ENCODE measurements at regions not wholly inside any gene's neighbourhood (a gene's known extent, or its start where the extent isn't known, plus 50 kb on each side); places are given as distances from the start of the nearest gene placed in this dataset.
"Not testable (repeated sequence)": the region's sequence is repeated elsewhere in the genome, so short reads cannot be mapped to it uniquely, and the experiment has no call there.

DNA sequence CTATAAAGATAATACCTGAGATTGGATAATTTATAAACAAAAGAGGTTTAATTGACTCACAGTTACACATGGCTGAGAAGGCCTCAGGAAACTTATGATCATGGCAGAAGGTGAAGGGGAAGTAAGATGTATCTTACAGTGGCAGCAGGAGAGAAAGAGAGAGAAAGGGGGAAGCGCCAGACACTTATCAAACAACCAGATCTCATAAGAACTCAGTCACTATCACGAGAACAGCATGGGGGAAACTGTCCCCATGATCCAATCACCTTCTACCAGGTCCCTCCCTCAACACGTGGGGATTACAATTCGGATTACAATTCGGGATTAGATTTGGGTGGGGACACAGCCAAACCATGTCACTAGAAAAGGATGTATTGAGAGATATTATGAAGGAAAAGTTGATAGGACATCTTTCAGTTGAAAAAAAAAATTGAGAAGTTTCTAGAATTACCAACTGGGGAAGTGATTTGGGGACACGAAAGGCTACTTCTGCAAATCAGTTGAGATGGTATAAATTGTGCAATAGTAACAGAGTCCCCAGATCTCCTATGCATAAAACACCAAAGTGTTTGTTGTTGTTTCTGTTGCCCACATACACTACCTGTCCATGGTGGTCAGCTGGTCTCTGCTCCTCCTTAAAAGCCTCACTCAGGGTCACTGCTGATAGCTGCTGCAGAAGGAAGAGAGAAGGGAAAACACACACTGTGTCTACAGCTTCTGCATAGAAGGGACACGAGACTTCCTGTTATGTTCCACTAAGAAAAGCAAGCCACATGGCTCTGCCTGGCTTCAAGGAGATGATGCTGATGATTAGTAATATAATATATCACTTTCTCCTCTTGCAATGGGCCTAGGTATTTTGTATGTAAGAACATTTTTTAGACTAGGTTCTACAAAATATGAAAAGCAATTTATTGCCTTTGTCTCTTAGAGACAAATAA, 465.5 kb downstream of the PDZRN4 start:
- no peak for DNase-seq

DNA sequence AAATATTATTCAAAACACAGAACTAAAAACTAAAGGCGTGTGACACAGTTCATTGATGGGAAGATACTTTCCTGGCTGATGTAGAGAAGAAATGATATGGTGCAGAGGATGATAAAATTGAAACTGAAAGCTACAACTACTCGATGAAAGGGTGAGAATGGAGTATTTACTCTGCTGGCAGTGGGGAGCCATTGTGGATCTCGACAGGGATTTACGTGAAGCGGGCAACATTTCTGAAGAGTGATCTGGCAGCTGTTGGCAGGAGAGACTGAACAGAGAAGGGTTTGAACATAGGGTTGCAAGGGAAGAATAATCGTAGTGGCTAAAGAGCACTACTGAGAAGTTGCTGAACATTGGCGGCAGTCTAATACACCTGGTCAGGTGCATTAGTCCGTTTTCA, 464.9 kb downstream of the PDZRN4 start:
- no peak for DNase-seq

DNA sequence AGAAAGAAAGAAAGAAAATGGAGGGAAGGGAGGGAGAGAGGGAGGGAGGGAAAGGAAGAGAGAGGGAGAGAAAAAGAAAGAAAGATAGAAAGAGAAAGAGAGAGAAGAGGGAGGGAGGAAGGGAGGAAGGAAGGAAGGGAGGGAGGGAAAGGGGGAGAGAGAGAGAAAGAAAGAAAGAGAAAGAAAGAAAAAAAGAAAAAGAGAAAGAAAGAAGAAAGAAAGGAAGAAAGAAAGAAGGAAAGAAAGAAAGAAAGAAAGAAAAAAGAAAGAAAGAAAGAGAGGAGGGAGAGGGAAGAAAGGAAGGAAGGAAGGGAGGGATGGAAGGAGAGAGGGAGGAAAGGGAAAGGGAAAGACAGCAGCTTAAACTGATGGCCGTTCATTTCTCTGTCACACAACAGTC, 457.5 kb downstream of the PDZRN4 start:
- no peak for DNase-seq

DNA sequence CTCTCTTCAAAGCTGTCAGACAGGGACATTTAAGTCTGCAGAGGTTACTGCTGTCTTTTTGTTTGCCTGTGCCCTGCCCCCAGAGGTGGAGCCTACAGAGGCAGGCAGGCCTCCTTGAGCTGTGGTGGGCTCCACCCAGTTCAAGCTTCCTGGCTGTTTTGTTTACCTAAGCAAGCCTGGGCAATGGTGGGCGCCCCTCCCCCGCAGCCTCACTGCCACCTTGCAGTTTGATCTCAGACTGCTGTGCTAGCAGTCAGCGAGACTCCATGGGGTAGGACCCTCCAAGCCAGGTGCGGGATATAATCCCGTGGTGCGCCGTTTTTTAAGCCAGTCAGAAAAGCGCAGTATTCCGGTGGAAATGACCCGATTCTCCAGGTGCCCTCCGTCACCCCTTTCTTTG, 454.7 kb downstream of the PDZRN4 start:
- DNase-seq: not testable (repeated sequence)

DNA sequence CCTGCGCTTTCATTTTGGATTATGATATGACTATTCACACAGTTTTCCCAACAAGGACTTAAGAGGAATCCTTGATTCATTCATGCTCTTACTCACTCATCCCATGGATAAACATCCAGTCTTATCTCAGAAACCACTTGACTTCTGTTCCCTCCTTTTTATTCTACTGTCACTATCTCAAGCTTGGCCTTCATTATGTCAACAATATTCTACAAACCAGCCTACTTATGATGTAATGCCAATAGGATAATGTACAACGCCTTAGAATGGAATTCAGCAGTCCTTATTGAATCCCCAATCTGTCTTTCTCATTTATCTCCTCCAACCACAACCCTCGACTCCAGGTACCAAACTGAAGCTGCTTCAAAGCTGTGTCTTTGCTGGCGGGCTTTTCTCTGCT, 448.5 kb downstream of the PDZRN4 start:
- no peak for DNase-seq

DNA sequence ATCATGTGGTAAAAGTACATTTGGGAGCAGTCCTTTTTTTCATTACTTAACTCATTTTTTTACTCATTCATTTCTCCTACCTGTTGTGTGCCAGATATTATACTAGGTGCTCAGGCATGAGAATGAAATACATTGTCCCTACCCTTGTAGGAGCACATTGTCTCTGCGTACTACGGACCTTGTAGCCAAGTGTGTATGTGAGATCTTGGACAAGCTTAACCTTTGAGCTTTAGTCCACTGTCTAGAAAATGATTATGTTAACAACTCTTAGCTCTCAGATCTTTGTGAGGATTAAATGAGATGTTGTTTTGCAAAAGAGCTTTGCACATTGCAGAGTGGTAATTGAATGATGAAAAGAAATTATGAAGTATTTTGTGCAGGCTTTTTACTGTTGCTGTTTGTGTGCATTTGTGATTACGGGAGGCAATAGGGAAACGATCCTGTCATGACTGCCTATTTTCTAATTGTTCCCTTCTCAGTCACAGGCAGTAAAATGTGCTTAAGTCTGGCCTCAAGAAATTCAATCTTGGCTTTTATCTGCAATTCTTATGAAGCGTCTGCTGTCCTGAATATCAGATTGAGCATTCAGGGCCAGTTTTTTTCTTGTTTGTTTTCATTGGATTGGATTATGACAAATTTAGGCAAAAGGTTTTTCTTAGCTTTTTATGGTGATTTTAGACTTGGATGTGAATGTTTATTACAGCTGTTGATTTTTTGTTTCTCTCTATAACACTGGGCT, 447.7 kb downstream of the PDZRN4 start:
- no peak for DNase-seq

DNA sequence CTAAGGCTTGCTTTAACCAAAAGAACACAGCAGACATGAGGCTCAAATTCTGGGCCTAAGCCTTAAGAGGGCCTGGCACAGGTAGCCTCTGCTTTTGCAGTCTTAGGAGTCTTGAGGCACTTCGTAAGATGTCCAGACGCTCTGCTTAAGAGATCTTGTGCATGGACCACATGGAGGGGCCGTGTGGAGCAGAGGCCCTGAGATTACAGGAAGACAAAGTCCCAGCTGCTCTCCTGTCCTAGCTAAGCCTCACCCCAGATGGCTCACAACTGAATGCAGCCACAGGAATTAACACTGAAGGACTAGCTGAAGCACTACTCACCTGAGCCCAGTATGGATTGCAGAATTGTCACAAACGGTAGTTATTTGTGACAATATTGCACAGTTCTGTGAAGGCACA, 446.0 kb downstream of the PDZRN4 start:
- DNase-seq: no peak

DNA sequence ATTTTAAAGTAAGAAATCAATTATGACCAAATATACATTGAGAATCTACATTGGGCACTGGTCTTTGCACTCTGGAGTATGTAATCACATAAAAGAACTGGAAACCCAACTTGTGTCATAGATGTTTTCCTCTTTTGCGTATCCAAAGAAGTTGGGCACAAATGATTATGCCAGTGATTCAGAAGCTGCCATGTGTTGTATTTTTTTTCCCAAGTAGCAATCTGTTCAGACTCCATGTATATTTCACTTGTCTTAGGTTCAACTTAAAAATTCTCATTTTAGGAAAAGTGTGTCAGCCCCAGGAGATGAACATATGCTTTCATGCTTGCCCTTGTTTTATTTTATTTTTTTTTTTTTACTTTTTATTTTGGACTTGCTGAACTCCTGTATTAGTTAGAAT, 441.5 kb downstream of the PDZRN4 start:
- DNase-seq: no peak

DNA sequence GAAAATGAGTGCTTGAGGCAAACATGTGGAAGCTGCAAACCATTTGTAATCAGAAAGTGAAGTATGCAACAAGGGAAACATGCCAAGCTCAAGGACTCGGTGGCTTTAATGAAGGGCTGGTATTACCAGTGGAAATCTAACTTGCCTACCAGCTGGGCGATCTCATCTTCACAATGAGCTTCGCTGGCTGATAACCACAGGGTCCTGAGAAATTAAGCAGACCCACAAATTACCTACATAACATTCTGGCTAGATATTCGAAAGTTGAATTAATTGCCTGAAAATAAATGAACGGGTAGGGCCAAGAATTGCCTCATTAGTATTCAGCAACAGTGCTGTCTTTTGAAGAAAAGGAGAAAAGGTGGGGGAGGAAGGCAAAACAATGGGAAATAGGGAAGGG, 439.4 kb downstream of the PDZRN4 start:
- DNase-seq: no peak

DNA sequence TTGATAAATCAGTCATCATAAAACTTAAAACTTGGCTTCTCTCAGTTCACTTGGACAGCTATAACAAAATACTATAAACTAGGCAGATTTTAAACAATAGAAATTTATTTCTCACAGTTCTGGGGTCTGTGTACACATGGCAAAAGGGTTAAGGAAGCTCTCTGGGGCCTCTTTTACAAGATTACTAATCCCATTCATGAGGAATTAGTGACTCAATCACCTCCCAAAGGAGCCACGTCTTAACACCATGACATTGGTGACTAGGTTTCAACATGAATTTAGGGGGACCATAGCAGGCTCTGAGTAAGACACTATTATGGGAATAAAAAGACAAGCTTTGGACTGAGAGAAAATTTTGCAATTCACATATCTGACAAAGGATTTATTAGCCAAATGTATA, 436.5 kb downstream of the PDZRN4 start:
- no peak for DNase-seq

Measured in effector CD8-positive, alpha-beta T cell (primary cell).